Liver (tissue), 8 donors: ENCODE measurements at regions not wholly inside any gene's neighbourhood (a gene's known extent, or its start where the extent isn't known, plus 50 kb on each side); places are given as distances from the start of the nearest gene placed in this dataset.

ENCODE experiments used
- DNase-seq: peaks from one replicate; pipeline ENCODE4 v3.0.0-alpha.2; 2017; ENCODE audit warnings: low spot score
- H3K27ac ChIP-seq, 2 donors: one replicate each; pipeline ENCODE4 v1.7.0; 2013; ENCODE audit warnings: inconsistent platforms in 2 of 2, low read length in 2 of 2, control low read depth in 1 of 2, low read depth in 1 of 2, mild to moderate bottlenecking in 1 of 2
- H3K27me3 ChIP-seq, 4 donors: one replicate each; pipeline versions ENCODE4 v1.6.1 to v1.7.0; 2013; ENCODE audit warnings: low read length in 3 of 4, inconsistent platforms in 1 of 4, mild to moderate bottlenecking in 1 of 4, moderate library complexity in 1 of 4; ENCODE audit not compliant: control insufficient read depth in 4 of 4, insufficient read depth in 4 of 4
- H3K36me3 ChIP-seq, 4 donors: one replicate each; pipeline versions ENCODE4 v1.6.1 to v1.7.0; 2013; ENCODE audit warnings: low read length in 3 of 4, mild to moderate bottlenecking in 3 of 4, low read depth in 1 of 4, moderate library complexity in 1 of 4; ENCODE audit not compliant: control insufficient read depth in 4 of 4, insufficient read depth in 3 of 4
- H3K4me1 ChIP-seq, 4 donors: one replicate each; pipeline versions ENCODE4 v1.6.1 to v1.7.0; 2013; ENCODE audit warnings: low read length in 3 of 4, mild to moderate bottlenecking in 3 of 4, moderate library complexity in 1 of 4; ENCODE audit not compliant: control insufficient read depth in 4 of 4, insufficient read depth in 4 of 4
- H3K4me3 ChIP-seq, 3 donors: one replicate each; pipeline versions ENCODE4 v1.6.1 to v1.7.0; 2013; ENCODE audit warnings: low read length in 3 of 3, control low read depth in 1 of 3, low read depth in 1 of 3, mild to moderate bottlenecking in 1 of 3
- H3K9ac ChIP-seq, 2 donors: one replicate each; pipeline ENCODE4 v1.7.0; 2013; ENCODE audit warnings: low read length in 2 of 2, mild to moderate bottlenecking in 2 of 2, moderate library complexity in 2 of 2, control low read depth in 1 of 2, low read depth in 1 of 2
- H3K9me3 ChIP-seq, 4 donors: one replicate each; pipeline versions ENCODE4 v1.6.1 to v1.7.0; 2013; ENCODE audit warnings: low read length in 3 of 4; ENCODE audit not compliant: control insufficient read depth in 4 of 4
- EGR1 ChIP-seq, 2 donors: IDR thresholded peaks; 2 replicates each; pipeline ENCODE4 v1.6.1; 2016 to 2018; ENCODE audit warnings: antibody characterized with exemption in 2 of 2, low read depth in 2 of 2
- FOXA1 ChIP-seq: IDR thresholded peaks from 2 replicates; pipeline ENCODE4 v1.6.1; 2016; ENCODE audit warnings: antibody characterized with exemption
- FOXA2 ChIP-seq: IDR thresholded peaks from 2 replicates; pipeline ENCODE4 v1.6.1; 2016; ENCODE audit warnings: antibody characterized with exemption
- GABPA ChIP-seq, 2 donors: IDR thresholded peaks in 1 of 2; conservative IDR thresholded peaks in 1 of 2; 2 replicates each; pipeline ENCODE4 v1.6.1; 2016; ENCODE audit warnings: antibody characterized with exemption in 2 of 2, mild to moderate bottlenecking in 1 of 2, moderate library complexity in 1 of 2
- HNF4A ChIP-seq, 2 donors: conservative IDR thresholded peaks; 2 replicates each; pipeline ENCODE4 v1.6.1; 2016; ENCODE audit warnings: antibody characterized with exemption in 2 of 2, mild to moderate bottlenecking in 2 of 2
- HNF4G ChIP-seq: IDR thresholded peaks from 2 replicates; pipeline ENCODE4 v1.6.1; 2016; ENCODE audit warnings: antibody characterized with exemption
- JUND ChIP-seq, 2 donors: IDR thresholded peaks; 2 replicates each; pipeline ENCODE4 v1.6.1; 2016; ENCODE audit warnings: antibody characterized with exemption in 2 of 2
- NR2F2 ChIP-seq: IDR thresholded peaks from 2 replicates; pipeline ENCODE4 v1.6.1; 2016; ENCODE audit warnings: antibody characterized with exemption
- RAD21 ChIP-seq, 2 donors: IDR thresholded peaks; 2 replicates each; pipeline ENCODE4 v1.6.1; 2016; ENCODE audit warnings: antibody characterized with exemption in 2 of 2, mild to moderate bottlenecking in 2 of 2
- RXRA ChIP-seq, 2 donors: IDR thresholded peaks; 2 replicates each; pipeline ENCODE4 v1.6.1; 2017 to 2018; ENCODE audit warnings: antibody characterized with exemption in 2 of 2, mild to moderate bottlenecking in 1 of 2
- YY1 ChIP-seq: IDR thresholded peaks from 2 replicates; pipeline ENCODE4 v1.6.1; 2016; ENCODE audit warnings: antibody characterized with exemption, mild to moderate bottlenecking
- WGBS: extraction: QIAGEN DNeasy Blood & Tissue Kit; methylation state at CpG from one replicate; pipeline ENCODE4 v1.1.7; 2013; 5-methylcytosine and 5-hydroxymethylcytosine counted together
- TF ChIP-seq, protein P1 (sequence below): IDR thresholded peaks from 2 replicates; pipeline ENCODE4 v1.6.1; 2016; ENCODE audit warnings: antibody characterized with exemption, mild to moderate bottlenecking
- TF ChIP-seq, protein P2 (sequence below): IDR thresholded peaks from 2 replicates; pipeline ENCODE4 v1.6.1; 2016; ENCODE audit warnings: antibody characterized with exemption
- TF ChIP-seq, protein P3 (sequence below): fragments of 150-350 bp; IDR thresholded peaks from 2 replicates; pipeline ENCODE4 v1.5.1; 2017; ENCODE audit warnings: improper control_type of control experiment, low read depth, low read length; ENCODE audit not compliant: missing input control
- TF ChIP-seq, protein P4 (sequence below): IDR thresholded peaks from 2 replicates; pipeline ENCODE4 v1.6.1; 2016; ENCODE audit warnings: antibody characterized with exemption
- TF ChIP-seq, protein P5 (sequence below): IDR thresholded peaks from 2 replicates; pipeline ENCODE4 v1.6.1; 2016; ENCODE audit warnings: antibody characterized with exemption
- donor health status: healthy.
- donor health status: healthy.
- donor health status: healthy.
- donor health status: healthy.
- donor health status: healthy.

DNA sequence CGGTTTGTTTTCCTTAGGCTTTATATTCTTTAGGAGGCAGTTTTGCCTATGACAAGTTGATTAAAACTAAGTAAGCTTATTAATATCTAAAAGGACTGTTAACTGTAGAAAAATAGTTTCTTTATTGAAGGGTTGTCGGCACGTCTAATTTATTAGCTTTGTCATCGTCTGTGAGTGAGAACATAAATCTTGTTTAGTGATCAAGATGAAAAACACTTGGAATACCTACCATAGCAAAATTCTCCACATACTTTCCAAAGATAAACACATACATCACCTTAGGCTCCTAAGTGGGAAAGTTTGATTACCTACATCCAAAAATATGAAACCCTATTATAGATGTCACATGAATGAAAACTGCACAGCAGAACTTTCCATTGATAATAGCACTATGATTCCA, 139.1 kb upstream of the BNIP2 start:
- no peaks in the 10 kb centered on the region for H3K36me3 ChIP-seq
- H3K27ac ChIP-seq = no peak overlapping the region
- TF ChIP-seq, protein P1, sequence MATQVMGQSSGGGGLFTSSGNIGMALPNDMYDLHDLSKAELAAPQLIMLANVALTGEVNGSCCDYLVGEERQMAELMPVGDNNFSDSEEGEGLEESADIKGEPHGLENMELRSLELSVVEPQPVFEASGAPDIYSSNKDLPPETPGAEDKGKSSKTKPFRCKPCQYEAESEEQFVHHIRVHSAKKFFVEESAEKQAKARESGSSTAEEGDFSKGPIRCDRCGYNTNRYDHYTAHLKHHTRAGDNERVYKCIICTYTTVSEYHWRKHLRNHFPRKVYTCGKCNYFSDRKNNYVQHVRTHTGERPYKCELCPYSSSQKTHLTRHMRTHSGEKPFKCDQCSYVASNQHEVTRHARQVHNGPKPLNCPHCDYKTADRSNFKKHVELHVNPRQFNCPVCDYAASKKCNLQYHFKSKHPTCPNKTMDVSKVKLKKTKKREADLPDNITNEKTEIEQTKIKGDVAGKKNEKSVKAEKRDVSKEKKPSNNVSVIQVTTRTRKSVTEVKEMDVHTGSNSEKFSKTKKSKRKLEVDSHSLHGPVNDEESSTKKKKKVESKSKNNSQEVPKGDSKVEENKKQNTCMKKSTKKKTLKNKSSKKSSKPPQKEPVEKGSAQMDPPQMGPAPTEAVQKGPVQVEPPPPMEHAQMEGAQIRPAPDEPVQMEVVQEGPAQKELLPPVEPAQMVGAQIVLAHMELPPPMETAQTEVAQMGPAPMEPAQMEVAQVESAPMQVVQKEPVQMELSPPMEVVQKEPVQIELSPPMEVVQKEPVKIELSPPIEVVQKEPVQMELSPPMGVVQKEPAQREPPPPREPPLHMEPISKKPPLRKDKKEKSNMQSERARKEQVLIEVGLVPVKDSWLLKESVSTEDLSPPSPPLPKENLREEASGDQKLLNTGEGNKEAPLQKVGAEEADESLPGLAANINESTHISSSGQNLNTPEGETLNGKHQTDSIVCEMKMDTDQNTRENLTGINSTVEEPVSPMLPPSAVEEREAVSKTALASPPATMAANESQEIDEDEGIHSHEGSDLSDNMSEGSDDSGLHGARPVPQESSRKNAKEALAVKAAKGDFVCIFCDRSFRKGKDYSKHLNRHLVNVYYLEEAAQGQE = no peak
- no peak for TF ChIP-seq FOXA1
- no peak for TF ChIP-seq NR2F2
- TF ChIP-seq, protein P2, sequence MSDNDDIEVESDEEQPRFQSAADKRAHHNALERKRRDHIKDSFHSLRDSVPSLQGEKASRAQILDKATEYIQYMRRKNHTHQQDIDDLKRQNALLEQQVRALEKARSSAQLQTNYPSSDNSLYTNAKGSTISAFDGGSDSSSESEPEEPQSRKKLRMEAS = no peak
- TF ChIP-seq GABPA (IDR thresholded peaks at IDR 0.05 in 1 of 2, conservative IDR thresholded peaks at IDR 0.05 in 1 of 2) = no peak
- TF ChIP-seq, protein P3, sequence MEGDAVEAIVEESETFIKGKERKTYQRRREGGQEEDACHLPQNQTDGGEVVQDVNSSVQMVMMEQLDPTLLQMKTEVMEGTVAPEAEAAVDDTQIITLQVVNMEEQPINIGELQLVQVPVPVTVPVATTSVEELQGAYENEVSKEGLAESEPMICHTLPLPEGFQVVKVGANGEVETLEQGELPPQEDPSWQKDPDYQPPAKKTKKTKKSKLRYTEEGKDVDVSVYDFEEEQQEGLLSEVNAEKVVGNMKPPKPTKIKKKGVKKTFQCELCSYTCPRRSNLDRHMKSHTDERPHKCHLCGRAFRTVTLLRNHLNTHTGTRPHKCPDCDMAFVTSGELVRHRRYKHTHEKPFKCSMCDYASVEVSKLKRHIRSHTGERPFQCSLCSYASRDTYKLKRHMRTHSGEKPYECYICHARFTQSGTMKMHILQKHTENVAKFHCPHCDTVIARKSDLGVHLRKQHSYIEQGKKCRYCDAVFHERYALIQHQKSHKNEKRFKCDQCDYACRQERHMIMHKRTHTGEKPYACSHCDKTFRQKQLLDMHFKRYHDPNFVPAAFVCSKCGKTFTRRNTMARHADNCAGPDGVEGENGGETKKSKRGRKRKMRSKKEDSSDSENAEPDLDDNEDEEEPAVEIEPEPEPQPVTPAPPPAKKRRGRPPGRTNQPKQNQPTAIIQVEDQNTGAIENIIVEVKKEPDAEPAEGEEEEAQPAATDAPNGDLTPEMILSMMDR = no peak
- TF ChIP-seq RAD21 (IDR thresholded peaks at IDR 0.05) = no peak
- no peak for TF ChIP-seq YY1
- TF ChIP-seq, protein P4, sequence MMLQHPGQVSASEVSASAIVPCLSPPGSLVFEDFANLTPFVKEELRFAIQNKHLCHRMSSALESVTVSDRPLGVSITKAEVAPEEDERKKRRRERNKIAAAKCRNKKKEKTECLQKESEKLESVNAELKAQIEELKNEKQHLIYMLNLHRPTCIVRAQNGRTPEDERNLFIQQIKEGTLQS = no peak
- TF ChIP-seq FOXA2 = no peak
- TF ChIP-seq RXRA (IDR thresholded peaks at IDR 0.05) = no peak
- TF ChIP-seq, protein P5, sequence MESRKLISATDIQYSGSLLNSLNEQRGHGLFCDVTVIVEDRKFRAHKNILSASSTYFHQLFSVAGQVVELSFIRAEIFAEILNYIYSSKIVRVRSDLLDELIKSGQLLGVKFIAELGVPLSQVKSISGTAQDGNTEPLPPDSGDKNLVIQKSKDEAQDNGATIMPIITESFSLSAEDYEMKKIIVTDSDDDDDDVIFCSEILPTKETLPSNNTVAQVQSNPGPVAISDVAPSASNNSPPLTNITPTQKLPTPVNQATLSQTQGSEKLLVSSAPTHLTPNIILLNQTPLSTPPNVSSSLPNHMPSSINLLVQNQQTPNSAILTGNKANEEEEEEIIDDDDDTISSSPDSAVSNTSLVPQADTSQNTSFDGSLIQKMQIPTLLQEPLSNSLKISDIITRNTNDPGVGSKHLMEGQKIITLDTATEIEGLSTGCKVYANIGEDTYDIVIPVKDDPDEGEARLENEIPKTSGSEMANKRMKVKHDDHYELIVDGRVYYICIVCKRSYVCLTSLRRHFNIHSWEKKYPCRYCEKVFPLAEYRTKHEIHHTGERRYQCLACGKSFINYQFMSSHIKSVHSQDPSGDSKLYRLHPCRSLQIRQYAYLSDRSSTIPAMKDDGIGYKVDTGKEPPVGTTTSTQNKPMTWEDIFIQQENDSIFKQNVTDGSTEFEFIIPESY = no peak
- TF ChIP-seq HNF4G = no peak
- TF ChIP-seq EGR1 (IDR thresholded peaks at IDR 0.05; ENCODE audit: low read depth in 2 of 2) = no peak
- no peak for TF ChIP-seq JUND (IDR thresholded peaks at IDR 0.05)
- no peak for TF ChIP-seq HNF4A (conservative IDR thresholded peaks at IDR 0.05)
- DNase-seq = no peak
- no peak overlapping the region for H3K9ac ChIP-seq
- H3K9me3 ChIP-seq = no peaks in the 10 kb centered on the region
- no peaks in the 10 kb centered on the region for H3K27me3 ChIP-seq
- H3K4me3 ChIP-seq = no peak overlapping the region
- 78% methylated on average over 4 of the region's 4 CpGs for whole genome bisulfite sequencing
- no peaks in the 10 kb centered on the region for H3K4me1 ChIP-seq

DNA sequence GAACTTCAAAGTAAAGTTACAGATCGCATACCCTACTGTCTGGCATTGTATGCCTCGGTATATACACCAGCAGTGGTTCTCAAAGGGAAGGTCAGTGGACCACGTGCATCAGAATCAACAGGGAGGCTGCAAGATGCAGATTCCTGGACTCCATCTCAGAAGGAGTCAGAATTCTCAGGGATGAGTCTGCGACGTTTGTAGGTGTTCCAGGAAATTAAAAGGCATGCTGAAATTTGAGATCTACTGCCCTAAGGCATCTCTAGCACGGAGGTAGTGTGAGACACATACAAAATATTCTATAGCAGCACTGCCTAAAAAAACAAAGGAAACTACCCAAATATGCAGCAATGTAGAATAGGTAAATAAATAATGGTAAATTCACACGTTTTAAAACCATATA, 136.8 kb upstream of the BNIP2 start:
- TF ChIP-seq EGR1 (IDR thresholded peaks at IDR 0.05; ENCODE audit: low read depth in 2 of 2) = no peak
- no peaks in the 10 kb centered on the region for H3K36me3 ChIP-seq
- no peak overlapping the region for H3K4me3 ChIP-seq
- no peak overlapping the region for H3K9ac ChIP-seq
- DNase-seq = no peak
- 69% methylated on average over 7 of the region's 7 CpGs for WGBS
- no peak overlapping the region for H3K27ac ChIP-seq
- H3K4me1 ChIP-seq = no peaks in the 10 kb centered on the region
- H3K27me3 ChIP-seq = no peaks in the 10 kb centered on the region
- no peaks in the 10 kb centered on the region for H3K9me3 ChIP-seq
